Central memory CD8-positive, alpha-beta T cell (primary cell): ENCODE measurements at regions not wholly inside any gene's neighbourhood (a gene's known extent, or its start where the extent isn't known, plus 50 kb on each side); places are given as distances from the start of the nearest gene placed in this dataset.
"Not testable (repeated sequence)": the region's sequence is repeated elsewhere in the genome, so short reads cannot be mapped to it uniquely, and the experiment has no call there.

Experiments
- ATAC-seq: fragments of 150-1000 bp; cut with Tn5 transposase; replicated peaks from 2 replicates; pipeline ENCODE4 v1.10.0; 2022; ENCODE audit warnings: mild to moderate bottlenecking, moderate FRiP score, moderate number of reproducible peaks; ENCODE audit not compliant: poor library complexity, severe bottlenecking; ENCODE audit errors: extremely low read depth
- DNase-seq, 2 donors: peaks; one replicate each; pipeline ENCODE4 v3.0.0; 2021; ENCODE audit warnings: low spot score in 2 of 2
- H3K27ac Mint-ChIP-seq: one replicate; pipeline ENCODE4 v1.8.0; 2022; ENCODE audit warnings: low read depth, mild to moderate bottlenecking, moderate library complexity, mixed read lengths
- H3K27me3 Mint-ChIP-seq: one replicate; pipeline ENCODE4 v1.8.0; 2022; ENCODE audit warnings: mixed read lengths
- H3K36me3 Mint-ChIP-seq: one replicate; pipeline ENCODE4 v1.8.0; 2022; ENCODE audit warnings: mild to moderate bottlenecking, moderate library complexity, mixed read lengths; ENCODE audit not compliant: insufficient read depth
- H3K4me1 Mint-ChIP-seq: one replicate; pipeline ENCODE4 v1.8.0; 2022; ENCODE audit warnings: mixed read lengths
- H3K4me3 Mint-ChIP-seq: one replicate; pipeline ENCODE4 v1.8.0; 2022; ENCODE audit warnings: mild to moderate bottlenecking, moderate library complexity, mixed read lengths
- H3K9me3 Mint-ChIP-seq: one replicate; pipeline ENCODE4 v1.8.0; 2022; ENCODE audit warnings: mixed read lengths

GRCh38 chr6:15143540-15143939, 102.3 kb upstream of the JARID2 start:
- ATAC-seq = no peak
- no peak for DNase-seq
- H3K4me3 Mint-ChIP-seq = no peak overlapping the region
- H3K27ac Mint-ChIP-seq = no peak overlapping the region
- H3K36me3 Mint-ChIP-seq = no peaks in the 10 kb centered on the region
- no peaks in the 10 kb centered on the region for H3K9me3 Mint-ChIP-seq
- peaks cover 22% of the 10 kb centered on the region for H3K27me3 Mint-ChIP-seq
- no peaks in the 10 kb centered on the region for H3K4me1 Mint-ChIP-seq

- H3K27me3 Mint-ChIP-seq = peaks cover 22% of the 10 kb centered on the region
- no peak for ATAC-seq
- no peak for DNase-seq
- no peaks in the 10 kb centered on the region for H3K9me3 Mint-ChIP-seq
- no peaks in the 10 kb centered on the region for H3K4me1 Mint-ChIP-seq
- H3K36me3 Mint-ChIP-seq = no peaks in the 10 kb centered on the region
- H3K27ac Mint-ChIP-seq = no peak overlapping the region
- H3K4me3 Mint-ChIP-seq = no peak overlapping the region
Observed at GRCh38 chr6:15145821-15146220, 100.0 kb upstream of the JARID2 start.

- Mint-ChIP-seq H3K36me3 (no peaks in the 10 kb centered on the region), H3K9me3 (no peaks in the 10 kb centered on the region), H3K27ac (no peak overlapping the region), H3K27me3 (peaks cover 18% of the 10 kb centered on the region), H3K4me1 (no peaks in the 10 kb centered on the region), H3K4me3 (no peak overlapping the region)
- ATAC-seq (no peak), DNase-seq (no peak)
Observed at GRCh38 chr6:15147827-15148226, 98.0 kb upstream of the JARID2 start.

- no peak for DNase-seq
- H3K9me3 Mint-ChIP-seq = no peaks in the 10 kb centered on the region
Observed at GRCh38 chr6:15148356-15148946, 97.4 kb upstream of the JARID2 start.

GRCh38 chr6:15150207-15150606, 95.7 kb upstream of the JARID2 start:
- peaks cover 2% of the 10 kb centered on the region for H3K36me3 Mint-ChIP-seq
- no peaks in the 10 kb centered on the region for H3K27me3 Mint-ChIP-seq
- H3K27ac Mint-ChIP-seq = no peak overlapping the region
- no peaks in the 10 kb centered on the region for H3K9me3 Mint-ChIP-seq
- no peaks in the 10 kb centered on the region for H3K4me1 Mint-ChIP-seq
- ATAC-seq = no peak
- H3K4me3 Mint-ChIP-seq = no peak overlapping the region
- DNase-seq = no peak

More at GRCh38 chr6:15148356-15148946, 97.4 kb upstream of the JARID2 start:
- ATAC-seq = no peak
- H3K4me1 Mint-ChIP-seq = no peaks in the 10 kb centered on the region
- no peak overlapping the region for H3K27ac Mint-ChIP-seq
- no peak overlapping the region for H3K4me3 Mint-ChIP-seq
- peaks cover 12% of the 10 kb centered on the region for H3K27me3 Mint-ChIP-seq
- no peaks in the 10 kb centered on the region for H3K36me3 Mint-ChIP-seq

GRCh38 chr6:15152700-15153099, 93.2 kb upstream of the JARID2 start:
- H3K4me1 Mint-ChIP-seq = no peaks in the 10 kb centered on the region
- ATAC-seq = no peak
- no peak overlapping the region for H3K27ac Mint-ChIP-seq
- H3K9me3 Mint-ChIP-seq = no peaks in the 10 kb centered on the region
- H3K36me3 Mint-ChIP-seq = peaks cover 2% of the 10 kb centered on the region
- H3K4me3 Mint-ChIP-seq = no peak overlapping the region
- no peaks in the 10 kb centered on the region for H3K27me3 Mint-ChIP-seq
- DNase-seq = no peak

- no peak for ATAC-seq
- Mint-ChIP-seq H3K36me3 (peaks cover 2% of the 10 kb centered on the region), H3K27ac (no peak overlapping the region), H3K9me3 (no peaks in the 10 kb centered on the region), H3K4me1 (no peaks in the 10 kb centered on the region), H3K27me3 (no peaks in the 10 kb centered on the region), H3K4me3 (no peak overlapping the region)
- no peak for DNase-seq
Observed at GRCh38 chr6:15153191-15153590, 92.7 kb upstream of the JARID2 start.

- DNase-seq (no peak), ATAC-seq (no peak)
- peaks cover 2% of the 10 kb centered on the region for H3K36me3 Mint-ChIP-seq
- H3K27me3 Mint-ChIP-seq = no peaks in the 10 kb centered on the region
- H3K4me1 Mint-ChIP-seq = no peaks in the 10 kb centered on the region
- no peak overlapping the region for H3K4me3 Mint-ChIP-seq
- H3K9me3 Mint-ChIP-seq = no peaks in the 10 kb centered on the region
- H3K27ac Mint-ChIP-seq = no peak overlapping the region
Observed at GRCh38 chr6:15157479-15157878, 88.4 kb upstream of the JARID2 start.

GRCh38 chr6:15158821-15159619, 86.8 kb upstream of the JARID2 start:
- no peaks in the 10 kb centered on the region for H3K27me3 Mint-ChIP-seq
- ATAC-seq = no peak
- no peak for DNase-seq
- H3K9me3 Mint-ChIP-seq = no peaks in the 10 kb centered on the region
- H3K27ac Mint-ChIP-seq = no peak overlapping the region
- H3K36me3 Mint-ChIP-seq = peaks cover 4% of the 10 kb centered on the region
- no peak overlapping the region for H3K4me3 Mint-ChIP-seq
- H3K4me1 Mint-ChIP-seq = no peaks in the 10 kb centered on the region

GRCh38 chr6:15160812-15161211, 85.1 kb upstream of the JARID2 start:
- Mint-ChIP-seq H3K27me3 (no peaks in the 10 kb centered on the region), H3K9me3 (no peaks in the 10 kb centered on the region), H3K27ac (no peak overlapping the region), H3K4me1 (no peaks in the 10 kb centered on the region), H3K36me3 (peaks cover 2% of the 10 kb centered on the region), H3K4me3 (no peak overlapping the region)
- DNase-seq = no peak
- ATAC-seq = no peak

- DNase-seq, H3K27ac Mint-ChIP-seq, H3K27me3 Mint-ChIP-seq, H3K4me3 Mint-ChIP-seq, H3K9me3 Mint-ChIP-seq, H3K36me3 Mint-ChIP-seq, ATAC-seq, H3K4me1 Mint-ChIP-seq: not testable (repeated sequence)
Observed at GRCh38 chr6:15164855-15165254, 81.0 kb upstream of the JARID2 start.

GRCh38 chr6:15166121-15166520, 79.7 kb upstream of the JARID2 start:
- DNase-seq (no peak), ATAC-seq (no peak)
- H3K4me1 Mint-ChIP-seq = no peaks in the 10 kb centered on the region
- no peak overlapping the region for H3K27ac Mint-ChIP-seq
- peaks cover 2% of the 10 kb centered on the region for H3K36me3 Mint-ChIP-seq
- H3K9me3 Mint-ChIP-seq = no peaks in the 10 kb centered on the region
- no peak overlapping the region for H3K4me3 Mint-ChIP-seq
- H3K27me3 Mint-ChIP-seq = no peaks in the 10 kb centered on the region

- Mint-ChIP-seq H3K4me1 (no peaks in the 10 kb centered on the region), H3K9me3 (no peaks in the 10 kb centered on the region), H3K27me3 (no peaks in the 10 kb centered on the region), H3K27ac (no peak overlapping the region), H3K36me3 (no peaks in the 10 kb centered on the region), H3K4me3 (no peak overlapping the region)
- ATAC-seq (no peak), DNase-seq (no peak)
Observed at GRCh38 chr6:15170126-15170525, 75.7 kb upstream of the JARID2 start.
